MM.1S (cell line): ENCODE measurements at regions not wholly inside any gene's neighbourhood (a gene's known extent, or its start where the extent isn't known, plus 50 kb on each side); places are given as distances from the start of the nearest gene placed in this dataset.

Experiments
- EZH2 ChIP-seq: fragments of 300-600 bp; sonication (generic); optimal IDR thresholded peaks from 2 replicates; pipeline ENCODE3; 2017; ENCODE audit warnings: low read depth, mild to moderate bottlenecking, antibody characterized with exemption, low read length, mixed read lengths
- EZH2phosphoT487 ChIP-seq: fragments of 300-600 bp; sonication (generic); IDR thresholded peaks from 2 replicates; pipeline ENCODE4 v1.6.1; 2018; ENCODE audit warnings: antibody characterized with exemption, low read length
- TF ChIP-seq, protein P1 (sequence below): fragments of 300-600 bp; sonication (generic); IDR thresholded peaks from 2 replicates; pipeline ENCODE4 v1.5.1; 2016; ENCODE audit warnings: antibody characterized with exemption, low read length, mixed read lengths

DNA sequence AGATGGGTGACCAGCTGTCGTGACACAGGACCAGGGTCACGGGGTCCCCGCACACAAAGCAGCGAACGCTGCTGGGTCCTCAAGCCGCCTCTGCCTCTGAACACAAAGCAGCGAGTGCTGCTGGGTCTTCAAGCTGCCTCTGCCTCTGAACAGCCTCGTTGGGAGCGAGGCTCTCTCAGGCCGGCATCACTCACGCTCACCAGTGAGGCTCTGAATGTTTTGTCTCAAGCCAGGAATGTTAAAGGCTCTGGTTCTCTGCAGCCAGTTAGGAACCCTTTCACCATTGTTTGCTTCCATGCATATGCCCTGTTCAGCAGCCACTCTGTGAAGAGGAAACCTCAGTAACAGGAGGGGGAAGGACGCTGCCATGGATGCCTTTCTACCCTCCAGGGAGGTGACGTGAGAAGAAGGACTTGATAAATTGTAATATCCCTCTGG, 82.7 kb upstream of the TAF11L2 start:
- TF ChIP-seq EZH2: no peak
- TF ChIP-seq, protein P1, sequence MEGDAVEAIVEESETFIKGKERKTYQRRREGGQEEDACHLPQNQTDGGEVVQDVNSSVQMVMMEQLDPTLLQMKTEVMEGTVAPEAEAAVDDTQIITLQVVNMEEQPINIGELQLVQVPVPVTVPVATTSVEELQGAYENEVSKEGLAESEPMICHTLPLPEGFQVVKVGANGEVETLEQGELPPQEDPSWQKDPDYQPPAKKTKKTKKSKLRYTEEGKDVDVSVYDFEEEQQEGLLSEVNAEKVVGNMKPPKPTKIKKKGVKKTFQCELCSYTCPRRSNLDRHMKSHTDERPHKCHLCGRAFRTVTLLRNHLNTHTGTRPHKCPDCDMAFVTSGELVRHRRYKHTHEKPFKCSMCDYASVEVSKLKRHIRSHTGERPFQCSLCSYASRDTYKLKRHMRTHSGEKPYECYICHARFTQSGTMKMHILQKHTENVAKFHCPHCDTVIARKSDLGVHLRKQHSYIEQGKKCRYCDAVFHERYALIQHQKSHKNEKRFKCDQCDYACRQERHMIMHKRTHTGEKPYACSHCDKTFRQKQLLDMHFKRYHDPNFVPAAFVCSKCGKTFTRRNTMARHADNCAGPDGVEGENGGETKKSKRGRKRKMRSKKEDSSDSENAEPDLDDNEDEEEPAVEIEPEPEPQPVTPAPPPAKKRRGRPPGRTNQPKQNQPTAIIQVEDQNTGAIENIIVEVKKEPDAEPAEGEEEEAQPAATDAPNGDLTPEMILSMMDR: no peak
- TF ChIP-seq EZH2phosphoT487: no peak
